WTC11 (cell line): ENCODE measurements at regions not wholly inside any gene's neighbourhood (a gene's known extent, or its start where the extent isn't known, plus 50 kb on each side); places are given as distances from the start of the nearest gene placed in this dataset.
A peak's percentile ranks its signal among the peaks of the same experiment; 100 is the strongest.

Experiments
- ATAC-seq: fragments of 200-7000 bp; cut with Tn5 transposase; 2 replicates; pipeline ENCODE4 v1.10.0; 2021; ENCODE audit warnings: mild to moderate bottlenecking, moderate library complexity
- CTCF ChIA-PET: fragments of 300-600 bp; sonication (Branson Sonifier 250); formaldehyde crosslinking; loops from one replicate; lab custom pipeline; 2021; ENCODE audit warnings: antibody characterized with exemption; lab: Charles Lee
- POLR2A ChIA-PET: fragments of 350-600 bp; sonication (Branson Sonifier 250); formaldehyde crosslinking; loops from one replicate; lab custom pipeline; 2021; ENCODE audit warnings: antibody characterized with exemption; lab: Charles Lee
- DNase-seq: peaks from one replicate; pipeline ENCODE4 v3.0.0; 2021; ENCODE audit warnings: low spot score
- H3K27ac Mint-ChIP-seq: 2 replicates; pipeline ENCODE4 v1.8.0; 2021; ENCODE audit warnings: mixed read lengths
- H3K27me3 Mint-ChIP-seq: 2 replicates; pipeline ENCODE4 v1.8.0; 2021; ENCODE audit warnings: low read depth, mild to moderate bottlenecking, moderate library complexity, mixed read lengths
- H3K36me3 Mint-ChIP-seq: 2 replicates; pipeline ENCODE4 v1.8.0; 2021; ENCODE audit warnings: mixed read lengths
- H3K4me1 Mint-ChIP-seq: 2 replicates; pipeline ENCODE4 v1.8.0; 2022; ENCODE audit warnings: mixed read lengths
- H3K4me3 Mint-ChIP-seq: 2 replicates; pipeline ENCODE4 v1.8.0; 2021; ENCODE audit warnings: mild to moderate bottlenecking, moderate library complexity, mixed read lengths
- H3K9me3 Mint-ChIP-seq: 2 replicates; pipeline ENCODE4 v1.8.0; 2021; ENCODE audit warnings: mixed read lengths
- ELF4 ChIP-seq: sonication (generic); formaldehyde crosslinking; IDR thresholded peaks from 2 replicates; pipeline ENCODE4 v1.8.1; 2022; ENCODE audit warnings: low read depth, mild to moderate bottlenecking, moderate library complexity, missing genetic modification reagents
- ESRRA ChIP-seq: sonication (generic); formaldehyde crosslinking; IDR thresholded peaks from 2 replicates; pipeline ENCODE4 v1.8.1; 2022; ENCODE audit warnings: mild to moderate bottlenecking, missing genetic modification reagents, borderline replicate concordance
- KAT7 ChIP-seq: sonication (generic); formaldehyde crosslinking; IDR thresholded peaks from 2 replicates; pipeline ENCODE4 v1.8.1; 2023; ENCODE audit warnings: missing genetic modification reagents, mild to moderate bottlenecking, borderline replicate concordance
- NFE2L1 ChIP-seq: sonication (generic); formaldehyde crosslinking; IDR thresholded peaks from 2 replicates; pipeline ENCODE4 v1.8.1; 2023; ENCODE audit warnings: missing genetic modification reagents
- NFYB ChIP-seq: sonication (generic); formaldehyde crosslinking; conservative IDR thresholded peaks from 2 replicates; pipeline ENCODE4 v1.8.0; 2022; ENCODE audit warnings: low read depth, missing genetic modification reagents
- NR2C2 ChIP-seq: sonication (generic); formaldehyde crosslinking; IDR thresholded peaks from 2 replicates; pipeline ENCODE4 v1.8.0; 2022; ENCODE audit warnings: mild to moderate bottlenecking, missing genetic modification reagents
- OVOL2 ChIP-seq: fragments of 250-450 bp; sonication (Bioruptor Pico); IDR thresholded peaks from 2 replicates; pipeline ENCODE4 v1.9.0; 2021; ENCODE audit warnings: mild to moderate bottlenecking, borderline replicate concordance
- RORB ChIP-seq: fragments of 250-450 bp; sonication (Bioruptor Pico); IDR thresholded peaks from 2 replicates; pipeline ENCODE4 v1.9.0; 2021; ENCODE audit warnings: mild to moderate bottlenecking
- SMAD3 ChIP-seq: sonication (generic); formaldehyde crosslinking; IDR thresholded peaks from 2 replicates; pipeline ENCODE4 v1.8.0; 2022; ENCODE audit warnings: missing genetic modification reagents, mild to moderate bottlenecking, borderline replicate concordance
- SOX15 ChIP-seq: fragments of 250-450 bp; sonication (Bioruptor Pico); IDR thresholded peaks from 2 replicates; pipeline ENCODE4 v1.9.0; 2021; ENCODE audit warnings: mild to moderate bottlenecking
- TEAD1 ChIP-seq: sonication (generic); formaldehyde crosslinking; IDR thresholded peaks from 2 replicates; pipeline ENCODE4 v1.8.0; 2022; ENCODE audit warnings: mild to moderate bottlenecking, missing genetic modification reagents
- ZNF232 ChIP-seq: sonication (generic); formaldehyde crosslinking; IDR thresholded peaks from 2 replicates; pipeline ENCODE4 v1.8.0; 2022; ENCODE audit warnings: mild to moderate bottlenecking, missing genetic modification reagents
- TF ChIP-seq, protein P1 (sequence below): sonication (generic); formaldehyde crosslinking; IDR thresholded peaks from 2 replicates; pipeline ENCODE4 v1.8.1; 2022; ENCODE audit warnings: mild to moderate bottlenecking, missing genetic modification reagents, moderate library complexity, borderline replicate concordance
- TF ChIP-seq, protein P2 (sequence below): sonication (generic); formaldehyde crosslinking; IDR thresholded peaks from 2 replicates; pipeline ENCODE4 v1.8.0; 2023; ENCODE audit warnings: mild to moderate bottlenecking, missing genetic modification reagents
- TF ChIP-seq, protein P3 (sequence below): sonication (generic); formaldehyde crosslinking; IDR thresholded peaks from 2 replicates; pipeline ENCODE4 v1.8.1; 2023; ENCODE audit warnings: mild to moderate bottlenecking, missing genetic modification reagents, moderate library complexity
- TF ChIP-seq, protein P4 (sequence below): sonication (generic); formaldehyde crosslinking; IDR thresholded peaks from 2 replicates; pipeline ENCODE4 v1.8.0; 2023; ENCODE audit warnings: missing genetic modification reagents, mild to moderate bottlenecking, borderline replicate concordance
- TF ChIP-seq, protein P5 (sequence below): sonication (generic); formaldehyde crosslinking; IDR thresholded peaks from 2 replicates; pipeline ENCODE4 v1.8.0; 2022; ENCODE audit warnings: mild to moderate bottlenecking, missing genetic modification reagents
- TF ChIP-seq, protein P6 (sequence below): fragments of 250-450 bp; sonication (Bioruptor Pico); conservative IDR thresholded peaks from 2 replicates; pipeline ENCODE4 v1.9.0; 2021; ENCODE audit warnings: mild to moderate bottlenecking

DNA sequence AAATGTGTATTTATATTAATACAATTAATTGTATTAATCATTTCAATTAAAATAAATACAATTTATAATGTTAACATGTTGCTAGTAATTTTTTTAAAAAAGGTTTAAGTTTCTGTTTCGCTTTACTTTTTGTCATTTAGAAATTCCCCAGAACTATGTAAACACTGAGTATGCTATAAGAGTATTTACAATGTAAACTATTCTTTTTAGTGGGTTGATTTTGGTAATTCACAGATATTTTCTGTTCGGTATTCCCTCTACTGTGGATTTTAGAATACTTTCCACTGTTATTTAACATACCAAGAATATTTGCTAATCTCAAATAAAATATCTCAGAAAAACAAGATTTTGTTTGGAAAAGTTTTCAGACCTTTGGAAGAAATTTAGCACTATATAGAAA is 1564.4 kb downstream of the EFNA5 start (continued):
- no peak for TF ChIP-seq ZNF232 (CRISPR knock-in tag)
- TF ChIP-seq, all 79 proteins: peak for 0

DNA sequence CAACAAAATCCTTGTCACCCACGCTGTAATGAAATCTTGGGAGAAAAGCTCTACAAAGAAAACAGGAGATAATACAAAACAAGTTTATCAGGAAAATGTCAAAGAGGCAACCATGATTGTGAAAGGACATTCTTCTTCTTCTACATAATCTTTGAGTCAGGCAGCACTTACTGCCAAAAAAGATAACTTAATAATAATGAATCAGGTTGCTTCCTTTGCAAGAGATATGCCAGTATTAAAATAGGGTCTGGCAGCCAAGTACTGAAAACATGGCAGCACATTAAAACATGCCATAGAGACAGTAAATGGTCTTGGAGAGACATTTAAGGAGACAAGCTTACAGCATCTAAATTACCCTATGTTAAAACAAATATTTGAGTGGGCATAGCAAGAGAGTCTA is 1573.4 kb downstream of the EFNA5 start:
- ATAC-seq (no peak), DNase-seq (no peak)
- peaks cover 19% of the 10 kb centered on the region for H3K9me3 Mint-ChIP-seq
- H3K36me3 Mint-ChIP-seq = peaks cover 2% of the 10 kb centered on the region; the same call in 1 of the 2 replicates
- CTCF ChIA-PET = no interaction called here
- TF ChIP-seq KAT7 (no peak), SMAD3 (no peak), ELF4 (CRISPR knock-in tag) (no peak), ESRRA (CRISPR knock-in tag) (no peak), TEAD1 (CRISPR knock-in tag) (no peak), OVOL2 (CRISPR knock-in tag) (no peak), NFYB (no peak), SOX15 (no peak), NR2C2 (CRISPR knock-in tag) (no peak), RORB (CRISPR knock-in tag) (no peak), NFE2L1 (CRISPR knock-in tag) (no peak)
- TF ChIP-seq, protein P1, sequence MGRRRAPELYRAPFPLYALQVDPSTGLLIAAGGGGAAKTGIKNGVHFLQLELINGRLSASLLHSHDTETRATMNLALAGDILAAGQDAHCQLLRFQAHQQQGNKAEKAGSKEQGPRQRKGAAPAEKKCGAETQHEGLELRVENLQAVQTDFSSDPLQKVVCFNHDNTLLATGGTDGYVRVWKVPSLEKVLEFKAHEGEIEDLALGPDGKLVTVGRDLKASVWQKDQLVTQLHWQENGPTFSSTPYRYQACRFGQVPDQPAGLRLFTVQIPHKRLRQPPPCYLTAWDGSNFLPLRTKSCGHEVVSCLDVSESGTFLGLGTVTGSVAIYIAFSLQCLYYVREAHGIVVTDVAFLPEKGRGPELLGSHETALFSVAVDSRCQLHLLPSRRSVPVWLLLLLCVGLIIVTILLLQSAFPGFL (CRISPR knock-in tag) = no peak
- TF ChIP-seq, protein P2, sequence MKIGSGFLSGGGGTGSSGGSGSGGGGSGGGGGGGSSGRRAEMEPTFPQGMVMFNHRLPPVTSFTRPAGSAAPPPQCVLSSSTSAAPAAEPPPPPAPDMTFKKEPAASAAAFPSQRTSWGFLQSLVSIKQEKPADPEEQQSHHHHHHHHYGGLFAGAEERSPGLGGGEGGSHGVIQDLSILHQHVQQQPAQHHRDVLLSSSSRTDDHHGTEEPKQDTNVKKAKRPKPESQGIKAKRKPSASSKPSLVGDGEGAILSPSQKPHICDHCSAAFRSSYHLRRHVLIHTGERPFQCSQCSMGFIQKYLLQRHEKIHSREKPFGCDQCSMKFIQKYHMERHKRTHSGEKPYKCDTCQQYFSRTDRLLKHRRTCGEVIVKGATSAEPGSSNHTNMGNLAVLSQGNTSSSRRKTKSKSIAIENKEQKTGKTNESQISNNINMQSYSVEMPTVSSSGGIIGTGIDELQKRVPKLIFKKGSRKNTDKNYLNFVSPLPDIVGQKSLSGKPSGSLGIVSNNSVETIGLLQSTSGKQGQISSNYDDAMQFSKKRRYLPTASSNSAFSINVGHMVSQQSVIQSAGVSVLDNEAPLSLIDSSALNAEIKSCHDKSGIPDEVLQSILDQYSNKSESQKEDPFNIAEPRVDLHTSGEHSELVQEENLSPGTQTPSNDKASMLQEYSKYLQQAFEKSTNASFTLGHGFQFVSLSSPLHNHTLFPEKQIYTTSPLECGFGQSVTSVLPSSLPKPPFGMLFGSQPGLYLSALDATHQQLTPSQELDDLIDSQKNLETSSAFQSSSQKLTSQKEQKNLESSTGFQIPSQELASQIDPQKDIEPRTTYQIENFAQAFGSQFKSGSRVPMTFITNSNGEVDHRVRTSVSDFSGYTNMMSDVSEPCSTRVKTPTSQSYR (CRISPR knock-in tag) = no peak
- TF ChIP-seq, protein P3, sequence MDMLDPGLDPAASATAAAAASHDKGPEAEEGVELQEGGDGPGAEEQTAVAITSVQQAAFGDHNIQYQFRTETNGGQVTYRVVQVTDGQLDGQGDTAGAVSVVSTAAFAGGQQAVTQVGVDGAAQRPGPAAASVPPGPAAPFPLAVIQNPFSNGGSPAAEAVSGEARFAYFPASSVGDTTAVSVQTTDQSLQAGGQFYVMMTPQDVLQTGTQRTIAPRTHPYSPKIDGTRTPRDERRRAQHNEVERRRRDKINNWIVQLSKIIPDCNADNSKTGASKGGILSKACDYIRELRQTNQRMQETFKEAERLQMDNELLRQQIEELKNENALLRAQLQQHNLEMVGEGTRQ (CRISPR knock-in tag) = no peak
- TF ChIP-seq, protein P4, sequence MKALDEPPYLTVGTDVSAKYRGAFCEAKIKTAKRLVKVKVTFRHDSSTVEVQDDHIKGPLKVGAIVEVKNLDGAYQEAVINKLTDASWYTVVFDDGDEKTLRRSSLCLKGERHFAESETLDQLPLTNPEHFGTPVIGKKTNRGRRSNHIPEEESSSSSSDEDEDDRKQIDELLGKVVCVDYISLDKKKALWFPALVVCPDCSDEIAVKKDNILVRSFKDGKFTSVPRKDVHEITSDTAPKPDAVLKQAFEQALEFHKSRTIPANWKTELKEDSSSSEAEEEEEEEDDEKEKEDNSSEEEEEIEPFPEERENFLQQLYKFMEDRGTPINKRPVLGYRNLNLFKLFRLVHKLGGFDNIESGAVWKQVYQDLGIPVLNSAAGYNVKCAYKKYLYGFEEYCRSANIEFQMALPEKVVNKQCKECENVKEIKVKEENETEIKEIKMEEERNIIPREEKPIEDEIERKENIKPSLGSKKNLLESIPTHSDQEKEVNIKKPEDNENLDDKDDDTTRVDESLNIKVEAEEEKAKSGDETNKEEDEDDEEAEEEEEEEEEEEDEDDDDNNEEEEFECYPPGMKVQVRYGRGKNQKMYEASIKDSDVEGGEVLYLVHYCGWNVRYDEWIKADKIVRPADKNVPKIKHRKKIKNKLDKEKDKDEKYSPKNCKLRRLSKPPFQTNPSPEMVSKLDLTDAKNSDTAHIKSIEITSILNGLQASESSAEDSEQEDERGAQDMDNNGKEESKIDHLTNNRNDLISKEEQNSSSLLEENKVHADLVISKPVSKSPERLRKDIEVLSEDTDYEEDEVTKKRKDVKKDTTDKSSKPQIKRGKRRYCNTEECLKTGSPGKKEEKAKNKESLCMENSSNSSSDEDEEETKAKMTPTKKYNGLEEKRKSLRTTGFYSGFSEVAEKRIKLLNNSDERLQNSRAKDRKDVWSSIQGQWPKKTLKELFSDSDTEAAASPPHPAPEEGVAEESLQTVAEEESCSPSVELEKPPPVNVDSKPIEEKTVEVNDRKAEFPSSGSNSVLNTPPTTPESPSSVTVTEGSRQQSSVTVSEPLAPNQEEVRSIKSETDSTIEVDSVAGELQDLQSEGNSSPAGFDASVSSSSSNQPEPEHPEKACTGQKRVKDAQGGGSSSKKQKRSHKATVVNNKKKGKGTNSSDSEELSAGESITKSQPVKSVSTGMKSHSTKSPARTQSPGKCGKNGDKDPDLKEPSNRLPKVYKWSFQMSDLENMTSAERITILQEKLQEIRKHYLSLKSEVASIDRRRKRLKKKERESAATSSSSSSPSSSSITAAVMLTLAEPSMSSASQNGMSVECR = no peak
- TF ChIP-seq, protein P5, sequence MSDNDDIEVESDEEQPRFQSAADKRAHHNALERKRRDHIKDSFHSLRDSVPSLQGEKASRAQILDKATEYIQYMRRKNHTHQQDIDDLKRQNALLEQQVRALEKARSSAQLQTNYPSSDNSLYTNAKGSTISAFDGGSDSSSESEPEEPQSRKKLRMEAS (CRISPR knock-in tag) = no peak
- TF ChIP-seq, protein P6, sequence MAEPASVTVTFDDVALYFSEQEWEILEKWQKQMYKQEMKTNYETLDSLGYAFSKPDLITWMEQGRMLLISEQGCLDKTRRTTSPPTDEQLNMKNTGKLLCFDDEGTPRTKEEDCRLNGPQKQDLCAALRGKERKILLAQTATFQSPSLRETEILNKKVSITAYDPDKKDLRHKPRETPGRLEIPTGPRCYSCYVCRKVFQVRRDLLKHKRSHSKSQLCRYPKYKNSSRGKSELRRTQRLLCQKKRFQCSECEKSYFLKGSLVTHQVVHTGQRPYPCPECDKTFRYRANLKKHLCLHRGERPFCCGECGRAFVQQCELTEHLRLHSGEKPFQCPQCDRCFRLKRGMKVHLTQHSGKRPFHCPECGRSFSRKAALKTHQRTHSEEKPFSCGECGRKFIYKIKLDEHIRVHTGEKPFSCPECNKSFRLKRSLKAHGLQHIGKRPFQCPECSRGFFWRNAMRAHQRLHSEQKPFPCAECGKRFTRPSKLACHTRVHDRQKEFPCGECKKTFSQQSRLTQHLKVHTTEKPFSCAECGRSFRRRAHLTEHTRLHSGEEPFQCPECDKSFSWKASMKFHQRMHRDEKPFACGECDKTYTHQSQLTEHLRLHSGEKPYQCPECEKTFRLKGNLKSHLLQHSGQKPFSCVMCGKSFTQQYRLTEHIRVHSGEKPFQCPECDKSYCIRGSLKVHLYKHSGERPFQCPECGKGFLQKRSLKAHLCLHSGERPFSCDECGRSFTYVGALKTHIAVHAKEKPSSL (CRISPR knock-in tag) = no peak
- no peak overlapping the region for H3K4me3 Mint-ChIP-seq
- H3K4me1 Mint-ChIP-seq = peaks cover 11% of the 10 kb centered on the region
- POLR2A ChIA-PET = no interaction called here
- no peaks in the 10 kb centered on the region for H3K27me3 Mint-ChIP-seq
- H3K27ac Mint-ChIP-seq = 0 out of 2 replicates have a peak overlapping the region, but pooled peaks have one; percentile 37
